ENCODE measurements at regions not wholly inside any gene's neighbourhood (a gene's known extent, or its start where the extent isn't known, plus 50 kb on each side); places are given as distances from the start of the nearest gene placed in this dataset.

DNA sequence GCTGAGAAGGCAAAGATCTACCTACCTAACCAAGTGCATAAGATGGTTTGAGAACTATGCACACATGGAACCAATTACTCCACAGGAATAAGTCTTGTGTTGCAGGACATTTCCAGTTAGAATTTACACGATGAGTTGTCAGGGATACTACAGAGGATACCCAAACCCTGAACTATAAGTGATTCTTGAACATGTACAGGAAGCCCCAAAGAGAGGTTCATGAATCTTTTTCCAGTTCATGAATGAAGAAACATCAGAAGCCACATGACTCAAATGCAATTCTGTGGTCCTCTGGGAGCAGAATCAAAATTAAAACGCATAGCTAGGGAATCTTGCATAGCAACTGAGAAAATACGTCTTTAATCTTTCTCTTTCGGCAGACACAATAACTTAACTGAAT, 114.1 kb upstream of the LMCD1 start (continued):
- TF ChIP-seq, protein P1, sequence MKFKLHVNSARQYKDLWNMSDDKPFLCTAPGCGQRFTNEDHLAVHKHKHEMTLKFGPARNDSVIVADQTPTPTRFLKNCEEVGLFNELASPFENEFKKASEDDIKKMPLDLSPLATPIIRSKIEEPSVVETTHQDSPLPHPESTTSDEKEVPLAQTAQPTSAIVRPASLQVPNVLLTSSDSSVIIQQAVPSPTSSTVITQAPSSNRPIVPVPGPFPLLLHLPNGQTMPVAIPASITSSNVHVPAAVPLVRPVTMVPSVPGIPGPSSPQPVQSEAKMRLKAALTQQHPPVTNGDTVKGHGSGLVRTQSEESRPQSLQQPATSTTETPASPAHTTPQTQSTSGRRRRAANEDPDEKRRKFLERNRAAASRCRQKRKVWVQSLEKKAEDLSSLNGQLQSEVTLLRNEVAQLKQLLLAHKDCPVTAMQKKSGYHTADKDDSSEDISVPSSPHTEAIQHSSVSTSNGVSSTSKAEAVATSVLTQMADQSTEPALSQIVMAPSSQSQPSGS (IDR thresholded peaks at IDR 0.05; ENCODE audit: low read length) = no peak
- no peak for TF ChIP-seq MTA2 (IDR thresholded peaks at IDR 0.05; ENCODE audit: low read depth)
- TF ChIP-seq, protein P2, sequence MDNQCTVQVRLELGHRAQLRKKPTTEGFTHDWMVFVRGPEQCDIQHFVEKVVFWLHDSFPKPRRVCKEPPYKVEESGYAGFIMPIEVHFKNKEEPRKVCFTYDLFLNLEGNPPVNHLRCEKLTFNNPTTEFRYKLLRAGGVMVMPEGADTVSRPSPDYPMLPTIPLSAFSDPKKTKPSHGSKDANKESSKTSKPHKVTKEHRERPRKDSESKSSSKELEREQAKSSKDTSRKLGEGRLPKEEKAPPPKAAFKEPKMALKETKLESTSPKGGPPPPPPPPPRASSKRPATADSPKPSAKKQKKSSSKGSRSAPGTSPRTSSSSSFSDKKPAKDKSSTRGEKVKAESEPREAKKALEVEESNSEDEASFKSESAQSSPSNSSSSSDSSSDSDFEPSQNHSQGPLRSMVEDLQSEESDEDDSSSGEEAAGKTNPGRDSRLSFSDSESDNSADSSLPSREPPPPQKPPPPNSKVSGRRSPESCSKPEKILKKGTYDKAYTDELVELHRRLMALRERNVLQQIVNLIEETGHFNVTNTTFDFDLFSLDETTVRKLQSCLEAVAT (IDR thresholded peaks at IDR 0.05) = no peak
- TF ChIP-seq, protein P3, sequence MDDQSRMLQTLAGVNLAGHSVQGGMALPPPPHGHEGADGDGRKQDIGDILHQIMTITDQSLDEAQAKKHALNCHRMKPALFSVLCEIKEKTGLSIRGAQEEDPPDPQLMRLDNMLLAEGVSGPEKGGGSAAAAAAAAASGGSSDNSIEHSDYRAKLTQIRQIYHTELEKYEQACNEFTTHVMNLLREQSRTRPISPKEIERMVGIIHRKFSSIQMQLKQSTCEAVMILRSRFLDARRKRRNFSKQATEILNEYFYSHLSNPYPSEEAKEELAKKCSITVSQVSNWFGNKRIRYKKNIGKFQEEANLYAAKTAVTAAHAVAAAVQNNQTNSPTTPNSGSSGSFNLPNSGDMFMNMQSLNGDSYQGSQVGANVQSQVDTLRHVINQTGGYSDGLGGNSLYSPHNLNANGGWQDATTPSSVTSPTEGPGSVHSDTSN (IDR thresholded peaks at IDR 0.05; ENCODE audit: insufficient replicate concordance, low read depth, low read length) = no peak
- TF ChIP-seq ZNF274 (IDR thresholded peaks at IDR 0.05; ENCODE audit: insufficient read depth, insufficient read length) = no peak
- TF ChIP-seq CBX3 (IDR thresholded peaks at IDR 0.05; ENCODE audit: borderline replicate concordance, low read depth) = no peak
- TF ChIP-seq MTA3 (IDR thresholded peaks at IDR 0.05; ENCODE audit: borderline replicate concordance, low read length) = no peak

DNA sequence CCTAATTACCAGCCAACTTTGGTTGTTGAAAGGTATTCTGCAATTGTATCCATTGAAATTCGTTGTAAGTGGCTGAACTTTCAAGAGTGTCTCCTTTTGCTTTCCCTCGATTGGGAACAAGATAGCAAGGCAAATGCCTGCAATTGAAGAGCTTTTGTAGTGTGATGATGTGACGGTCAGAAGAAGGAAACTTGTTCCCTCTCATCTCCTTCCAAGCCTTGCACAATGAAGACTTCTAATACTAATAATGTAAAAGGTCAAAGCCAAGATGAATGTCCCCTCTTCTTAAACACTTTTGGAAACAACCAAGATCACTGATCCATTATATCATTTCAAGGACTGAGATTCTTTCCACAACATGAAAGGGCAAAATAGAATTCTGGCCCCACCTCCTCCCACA, 101.9 kb upstream of the LMCD1 start:
- ChIA-PET SMC1A (ENCODE audit: uncharacterized antibody, unreplicated experiment) (no interaction called here), CTCF (interaction anchor here (1.1 to 1.7 kb wide), 2 partner anchors 12 to 17 kb away, joined by 3 to 6 read pairs; no protein-coding TSS in a partner anchor), RAD21 (ENCODE audit: unreplicated experiment) (no interaction called here), POLR2A (no interaction called here)
- Histone ChIP-seq H3K36me3 (ENCODE audit: control insufficient read depth in 2 of 2, insufficient read depth in 2 of 2, low read length in 1 of 2) (no peaks in the 10 kb centered on the region), H3K9ac (ENCODE audit: control insufficient read depth, insufficient read depth, low read length) (no peak overlapping the region), H4K20me1 (ENCODE audit: control insufficient read depth, insufficient read depth) (no peaks in the 10 kb centered on the region), H3K9me3 (replicated peaks; ENCODE audit: control insufficient read depth, insufficient read depth, low read length) (no peaks in the 10 kb centered on the region), H3K27me3 (replicated peaks in 1 of 2; ENCODE audit: control insufficient read depth in 2 of 2, insufficient read depth in 2 of 2, low read length in 1 of 2) (no peaks in the 10 kb centered on the region; a peak in 1 of 4 replicates), H3K79me2 (ENCODE audit: control insufficient read depth, insufficient read depth, low read length) (no peaks in the 10 kb centered on the region), H3K4me2 (ENCODE audit: control insufficient read depth, insufficient read depth) (no peak overlapping the region), H3K27ac (ENCODE audit: control insufficient read depth, insufficient read depth) (no peak overlapping the region), H3K4me3 (no peak overlapping the region), H3K4me1 (ENCODE audit: control insufficient read depth, insufficient read depth, low read length) (no peaks in the 10 kb centered on the region), H2AFZ (ENCODE audit: control insufficient read depth, low read depth, low read length) (no peak overlapping the region)
- no peak for TF ChIP-seq HCFC1 (IDR thresholded peaks at IDR 0.05; ENCODE audit: low read length)
- TF ChIP-seq, protein P3 (IDR thresholded peaks at IDR 0.05; ENCODE audit: insufficient replicate concordance, low read depth, low read length) = no peak
- in situ Hi-C loops (cut with MboI) = no loop called here
- no TSS peak for BruUV-seq (replicated peaks)
- DNase-seq (ENCODE audit: low read depth, low spot score) (no peak), ATAC-seq (no peak), FAIRE-seq (no peak)
- intact Hi-C loops (cut with micrococcal nuclease; ENCODE audit: unreplicated experiment) = no loop called here
- 13% methylated on average over 3 of the region's 3 CpGs for WGBS (ENCODE audit: insufficient coverage, insufficient replicate concordance, low lambda C conversion rate, missing lambda C conversion rate)
